ENCODE measurements at regions not wholly inside any gene's neighbourhood (a gene's known extent, or its start where the extent isn't known, plus 50 kb on each side); places are given as distances from the start of the nearest gene placed in this dataset.

- no peak for DNase-seq (ENCODE audit: low read depth, low spot score)
Measured at GRCh38 chr4:54543088-54543795, 114.5 kb upstream of the KIT start.

DNA sequence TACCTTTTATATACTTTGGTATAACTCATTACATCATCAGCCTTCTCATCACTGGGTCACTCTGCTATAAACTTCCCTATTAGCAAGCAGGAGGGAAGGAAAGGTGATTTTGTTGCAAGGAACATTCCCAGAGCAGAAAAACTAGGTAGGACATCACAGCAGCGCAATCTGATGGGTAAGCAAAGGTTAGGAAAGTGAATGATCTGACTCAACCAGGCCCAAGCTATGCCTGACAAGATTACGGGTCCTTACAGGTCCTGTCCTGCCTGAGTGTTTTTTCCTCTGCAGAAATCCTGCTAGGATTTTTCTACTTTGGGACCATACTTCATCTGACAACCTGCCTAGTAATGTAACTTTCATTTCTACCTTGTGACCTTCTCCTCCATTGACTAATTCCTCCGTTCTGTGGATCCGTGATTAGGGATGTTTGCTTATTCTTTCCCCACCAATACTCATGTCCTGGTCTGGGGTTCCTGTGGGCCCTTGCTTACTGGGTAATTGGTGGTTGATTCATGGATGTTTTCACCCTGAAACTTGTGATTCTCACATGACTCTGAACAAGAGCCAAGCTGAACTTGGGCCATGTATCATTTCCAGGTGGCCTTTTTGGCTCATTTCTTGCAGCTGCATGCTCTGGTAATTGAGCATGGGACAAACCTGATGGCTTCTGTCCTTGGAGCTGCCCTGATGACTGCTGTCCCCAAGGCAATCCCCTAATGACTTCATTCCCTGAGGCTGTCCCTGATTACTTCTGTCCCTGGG lies 111.9 kb upstream of the KIT start:
- DNase-seq (ENCODE audit: low read depth, low spot score), result no peak

DNA sequence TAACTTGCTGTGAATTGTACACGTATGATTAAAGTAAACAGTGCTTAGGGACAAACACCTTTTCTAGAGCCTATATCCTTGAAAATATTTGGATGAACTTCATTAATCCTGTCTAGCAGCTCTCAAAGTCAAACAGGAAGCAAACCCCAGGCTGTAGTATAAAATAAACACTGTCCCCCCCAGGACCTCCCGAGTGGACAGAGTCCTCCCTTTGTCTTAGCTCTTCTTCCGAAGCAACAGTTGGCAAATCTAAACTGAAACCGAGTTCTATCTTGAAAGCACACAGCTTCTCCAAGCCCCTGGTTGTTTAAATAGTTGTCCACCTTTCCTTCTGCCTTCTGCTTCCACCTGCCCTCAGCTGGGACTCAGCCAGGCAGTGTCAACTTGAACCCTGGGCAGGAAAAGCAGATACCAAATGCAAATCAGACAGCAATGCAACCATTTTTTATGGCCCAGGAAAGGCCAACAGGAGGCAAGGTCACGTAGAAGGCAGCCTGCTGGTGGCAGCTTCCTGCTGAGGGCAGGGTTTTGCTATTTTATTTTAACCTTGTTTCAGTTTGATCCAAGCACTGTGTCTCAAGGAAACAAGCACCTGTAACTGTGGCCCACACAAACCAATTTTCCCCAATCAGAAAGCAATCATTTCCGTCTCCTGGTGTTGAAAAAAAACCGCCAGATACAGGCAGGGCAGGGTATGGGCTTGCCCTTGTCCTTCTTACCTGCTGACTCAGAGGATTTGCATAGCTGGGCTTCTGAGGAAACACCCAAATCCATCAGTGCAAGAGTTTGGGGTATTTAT lies 110.3 kb upstream of the KIT start:
- no peak for DNase-seq (ENCODE audit: low read depth, low spot score)

DNA sequence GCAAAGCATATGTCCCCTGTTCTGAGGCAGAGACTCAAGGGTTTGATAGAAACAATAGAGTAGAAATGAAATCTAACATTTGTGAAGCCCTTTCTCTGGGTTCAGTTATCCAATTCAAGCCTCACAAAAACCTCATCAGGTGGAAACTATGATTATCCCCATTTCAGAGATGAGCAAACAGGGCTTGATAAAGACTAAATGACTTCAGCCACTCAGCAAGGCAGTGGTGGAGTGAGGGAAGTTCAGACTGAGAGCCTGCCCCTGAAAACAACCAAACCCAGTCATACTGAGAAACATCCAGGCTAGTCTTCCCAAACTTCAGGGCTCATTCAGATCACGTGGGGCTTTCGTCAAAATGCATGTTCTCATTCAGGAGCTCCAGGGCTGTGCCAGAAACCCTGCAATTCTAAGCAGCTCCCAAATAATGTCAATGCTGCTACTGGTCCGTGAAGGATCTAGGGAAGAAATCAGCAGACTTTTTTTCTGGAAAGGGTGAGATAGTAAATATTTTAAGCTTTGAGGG lies 109.6 kb upstream of the KIT start:
- DNase-seq (ENCODE audit: low read depth, low spot score), result no peak

DNA sequence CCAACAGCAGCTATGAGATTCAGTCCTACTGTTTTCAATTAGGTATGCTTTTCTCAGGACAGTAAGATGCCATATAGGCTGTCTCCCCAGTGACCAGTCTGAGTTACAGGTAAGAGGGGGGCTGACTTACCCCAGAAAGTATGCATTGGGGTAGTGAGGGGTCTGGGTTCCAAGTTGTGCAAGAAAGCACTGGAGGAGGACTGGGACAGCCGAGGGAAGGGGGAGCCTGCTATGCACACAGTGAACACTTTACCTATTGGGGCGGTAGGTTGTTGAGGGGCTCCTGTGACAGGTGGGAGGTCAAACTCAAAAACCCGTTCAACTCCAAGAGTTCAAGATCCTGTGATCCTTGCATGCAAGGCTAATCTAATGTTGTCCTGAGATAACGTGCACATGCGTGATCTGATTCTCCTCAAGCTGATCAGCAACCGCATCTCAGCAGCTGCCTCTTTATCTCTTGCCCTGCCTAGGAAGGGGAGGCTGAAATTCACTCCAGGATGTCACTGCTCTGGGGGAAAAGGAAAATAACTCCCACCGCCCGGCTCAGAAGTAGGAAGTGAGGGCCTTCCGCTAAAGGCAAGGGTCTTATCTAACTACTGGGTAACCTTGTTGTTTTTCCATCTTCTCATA lies 108.8 kb upstream of the KIT start:
- DNase-seq (ENCODE audit: low read depth, low spot score), result no peak

DNA sequence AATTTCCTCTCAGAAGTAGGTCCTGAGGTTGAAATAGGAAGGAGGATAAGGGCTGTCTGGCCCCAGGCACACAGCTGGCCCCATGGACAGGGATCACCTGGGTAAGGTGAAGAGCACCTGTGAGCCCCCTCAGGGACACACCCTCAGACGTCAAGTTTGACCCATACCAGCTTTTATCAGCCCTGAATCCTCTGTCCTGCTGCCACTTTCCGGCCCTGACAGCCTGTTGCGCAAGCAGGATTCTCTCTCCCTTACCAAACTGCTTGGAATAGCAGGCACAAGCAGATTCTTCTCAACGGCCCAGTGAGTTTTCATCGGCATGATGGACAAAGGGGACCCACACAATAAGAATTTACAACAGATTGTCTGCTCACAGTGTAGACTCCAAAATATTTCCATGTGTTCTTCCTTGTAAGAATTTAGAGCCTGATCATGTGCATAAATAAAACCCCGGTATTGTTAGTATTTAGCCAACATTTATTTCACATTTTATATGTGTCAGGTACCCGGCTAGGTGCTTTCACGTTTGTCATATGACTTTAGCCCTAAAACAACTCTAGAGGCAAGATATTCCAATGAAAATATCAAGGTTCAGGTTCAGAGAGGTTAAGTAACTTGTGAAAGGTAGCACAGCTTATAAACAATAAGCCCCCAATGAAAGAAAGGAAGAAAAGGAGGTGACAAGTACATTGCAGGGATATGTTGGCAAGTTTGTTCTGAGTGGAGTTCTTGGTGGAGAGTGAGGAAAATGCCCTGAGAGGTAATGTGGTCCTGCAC lies 107.2 kb upstream of the KIT start:
- no peak for DNase-seq (ENCODE audit: low read depth, low spot score)

- no peak for DNase-seq (ENCODE audit: low read depth, low spot score)
Measured at GRCh38 chr4:54553001-54553400, 104.8 kb upstream of the KIT start.

GRCh38 chr4:54554339-54554990 lies 103.3 kb upstream of the KIT start:
- DNase-seq (ENCODE audit: low read depth, low spot score), result no peak

DNA sequence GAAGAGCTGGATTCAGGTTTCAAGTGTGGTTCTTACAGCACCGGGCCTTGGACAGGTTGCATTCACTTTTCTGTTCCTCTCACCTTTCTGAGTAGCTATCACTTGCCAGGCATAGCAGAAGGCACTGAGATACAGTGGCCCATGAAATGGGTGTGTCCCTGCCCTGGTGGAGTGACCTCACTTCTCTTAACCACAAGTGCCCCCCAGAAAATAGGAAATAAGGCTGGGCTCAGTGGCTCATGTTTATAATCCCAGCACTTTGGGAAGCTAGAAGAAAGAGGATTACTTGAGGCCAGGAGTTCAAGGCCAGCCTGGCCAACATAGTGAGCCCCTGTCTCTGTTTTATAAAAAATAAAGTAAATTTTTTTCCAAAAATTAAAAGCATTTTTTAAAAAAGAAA lies 101.7 kb upstream of the KIT start:
- no peak for DNase-seq (ENCODE audit: low read depth, low spot score)

- DNase-seq (ENCODE audit: low read depth, low spot score), result no peak
Measured at GRCh38 chr4:54556587-54556986, 101.2 kb upstream of the KIT start.

GRCh38 chr4:54558889-54559677 lies 98.7 kb upstream of the KIT start:
- DNase-seq (ENCODE audit: low read depth, low spot score), result no peak

DNA sequence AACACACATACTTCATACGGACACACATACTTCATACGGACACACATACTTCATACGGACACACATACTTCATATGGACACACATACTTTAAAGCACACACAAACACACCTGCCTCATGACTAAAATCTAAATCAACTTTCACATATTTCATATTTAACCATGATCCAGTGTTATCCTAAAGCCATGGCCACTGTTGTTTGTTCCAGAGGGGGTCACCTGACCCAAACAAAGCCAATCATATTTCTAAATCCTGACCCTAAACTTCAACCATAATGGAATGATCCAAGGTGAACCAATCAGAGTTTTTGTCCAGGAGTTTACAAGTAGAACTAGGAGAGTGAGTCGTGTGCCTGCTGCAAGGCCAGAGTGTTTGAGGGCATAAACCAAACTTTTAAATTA lies 97.2 kb upstream of the KIT start:
- DNase-seq (ENCODE audit: low read depth, low spot score), result no peak

DNA sequence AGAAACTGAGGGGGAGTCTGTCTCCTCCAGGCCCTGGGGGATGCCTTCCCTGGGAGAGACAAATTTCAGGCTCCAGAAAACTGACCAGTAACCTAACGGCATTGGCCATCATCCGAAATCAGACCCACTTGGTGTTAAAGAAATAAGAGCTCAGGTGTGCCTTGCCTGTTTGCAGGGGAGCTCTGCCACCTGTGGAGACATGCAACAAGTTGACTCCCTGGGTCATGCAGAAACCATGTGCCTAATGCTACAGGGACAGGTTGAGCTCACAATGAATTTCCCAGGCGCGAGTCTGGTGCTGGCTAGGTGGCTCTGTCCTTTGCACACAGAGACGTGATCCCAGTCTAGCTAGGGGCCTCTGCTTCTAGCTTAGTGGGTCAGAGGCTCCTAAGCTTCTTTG lies 95.8 kb upstream of the KIT start:
- DNase-seq (ENCODE audit: low read depth, low spot score), result no peak

- no peak for DNase-seq (ENCODE audit: low read depth, low spot score)
Measured at GRCh38 chr4:54566608-54567007, 91.1 kb upstream of the KIT start.

DNA sequence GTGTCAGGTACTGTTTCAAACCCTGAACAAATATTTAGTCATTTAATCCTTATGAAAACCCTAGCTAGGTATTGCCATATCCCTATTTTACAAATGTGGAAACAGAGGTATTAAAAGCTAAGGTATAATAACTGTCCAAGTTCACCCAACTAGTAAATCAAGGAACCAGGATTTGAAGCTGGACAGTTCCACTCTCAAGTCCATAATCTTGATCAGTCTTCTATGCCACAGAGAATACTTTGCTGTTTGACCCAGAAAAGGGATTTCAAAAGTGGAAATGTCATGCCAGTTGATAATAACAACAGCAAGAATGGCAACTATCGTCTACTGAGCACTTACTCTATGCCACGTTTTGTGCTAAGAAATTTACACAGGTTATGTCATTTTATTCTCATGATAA lies 90.4 kb upstream of the KIT start:
- DNase-seq (ENCODE audit: low read depth, low spot score), result no peak

- no peak for DNase-seq (ENCODE audit: low read depth, low spot score)
Measured at GRCh38 chr4:54568184-54568583, 89.6 kb upstream of the KIT start.

GRCh38 chr4:54570822-54571221 lies 86.9 kb upstream of the KIT start:
- no peak for DNase-seq (ENCODE audit: low read depth, low spot score)

DNA sequence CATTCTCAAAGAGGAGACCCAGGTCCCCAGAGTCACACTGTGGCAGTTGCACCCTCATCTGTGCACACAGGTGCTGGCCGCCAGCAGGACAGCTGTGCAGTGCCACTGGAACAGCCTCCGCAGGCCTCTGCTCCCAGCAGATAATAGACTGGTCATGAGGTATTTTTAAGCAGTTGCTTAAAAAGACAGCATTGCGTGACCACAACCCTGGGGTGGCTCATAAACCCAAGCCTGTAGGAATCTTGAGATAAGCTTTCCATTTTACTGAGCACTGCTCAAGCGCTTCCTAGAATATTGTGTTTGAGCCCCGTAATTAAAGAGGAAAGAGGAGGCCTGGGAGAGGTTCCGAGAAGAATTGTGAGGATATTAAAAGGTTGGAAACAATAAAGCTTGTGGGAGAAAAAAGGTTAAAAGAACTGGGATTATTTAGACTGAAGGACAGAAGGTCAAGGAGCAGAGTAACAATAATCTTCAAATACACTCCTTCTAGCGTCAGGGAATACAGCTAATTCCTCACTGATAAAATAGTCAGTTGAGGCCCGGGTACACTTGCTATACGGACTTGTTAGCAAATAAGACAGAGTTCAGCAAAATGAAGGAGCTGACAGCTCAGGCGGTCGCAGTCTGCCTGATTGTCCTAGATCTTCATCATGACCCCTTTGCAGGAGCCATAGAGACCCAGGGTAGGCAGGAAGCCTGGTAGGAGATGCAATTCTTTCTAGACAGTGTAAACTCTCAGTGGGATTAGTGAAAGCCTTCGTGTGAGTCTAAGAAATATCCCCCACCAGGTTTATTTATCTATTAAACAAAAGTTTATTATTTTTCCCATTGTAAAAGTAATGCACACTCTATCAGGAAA lies 86.2 kb upstream of the KIT start:
- DNase-seq (ENCODE audit: low read depth, low spot score), result no peak

DNA sequence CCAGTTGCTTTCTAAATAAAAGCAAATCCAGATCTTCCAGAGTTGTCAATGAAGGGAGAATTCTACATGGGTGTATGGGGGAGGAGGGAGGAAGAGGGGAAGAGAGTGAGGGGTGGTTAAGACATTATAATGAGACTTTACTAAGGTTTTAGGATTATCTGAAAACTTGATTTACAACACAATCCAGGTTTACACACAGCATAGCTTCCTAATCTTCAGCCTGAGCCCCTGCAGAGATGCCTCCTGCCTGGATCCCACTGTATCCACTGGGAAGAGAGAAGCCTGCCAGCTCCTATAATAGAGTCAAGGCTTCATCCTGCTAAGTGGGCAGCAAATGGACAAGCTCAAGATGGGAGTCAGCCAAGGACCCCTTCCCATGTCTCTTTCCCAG lies 85.6 kb upstream of the KIT start:
- DNase-seq (ENCODE audit: low read depth, low spot score), result no peak
